ENCODE measurements at regions not wholly inside any gene's neighbourhood (a gene's known extent, or its start where the extent isn't known, plus 50 kb on each side); places are given as distances from the start of the nearest gene placed in this dataset.

- no peak for DNase-seq (ENCODE audit: low read depth)
Observed at GRCh38 chr4:14883166-14883565, 119.1 kb upstream of the CPEB2 start.

GRCh38 chr4:14883661-14884060 is 118.6 kb upstream of the CPEB2 start:
- DNase-seq (ENCODE audit: low read depth) = no peak

GRCh38 chr4:14887842-14888433 is 114.3 kb upstream of the CPEB2 start:
- DNase-seq (ENCODE audit: low read depth) = no peak

- no peak for DNase-seq (ENCODE audit: low read depth)
Observed at GRCh38 chr4:14888790-14889572, 113.3 kb upstream of the CPEB2 start.

- no peak for DNase-seq (ENCODE audit: low read depth)
Observed at GRCh38 chr4:14892563-14892962, 109.7 kb upstream of the CPEB2 start.

GRCh38 chr4:14893713-14894112 is 108.6 kb upstream of the CPEB2 start:
- DNase-seq (ENCODE audit: low read depth) = no peak

GRCh38 chr4:14894392-14895292 is 107.6 kb upstream of the CPEB2 start:
- DNase-seq (ENCODE audit: low read depth) = no peak

GRCh38 chr4:14896656-14897175 is 105.6 kb upstream of the CPEB2 start:
- DNase-seq (ENCODE audit: low read depth) = no peak

GRCh38 chr4:14897217-14897616 is 105.1 kb upstream of the CPEB2 start:
- DNase-seq (ENCODE audit: low read depth) = no peak

GRCh38 chr4:14898989-14899388 is 103.3 kb upstream of the CPEB2 start:
- no peak for DNase-seq (ENCODE audit: low read depth)

- DNase-seq (ENCODE audit: low read depth) = no peak
Observed at GRCh38 chr4:14902342-14902741, 99.9 kb upstream of the CPEB2 start.

GRCh38 chr4:14903321-14903720 is 99.0 kb upstream of the CPEB2 start:
- DNase-seq (ENCODE audit: low read depth) = no peak

- DNase-seq (ENCODE audit: low read depth) = no peak
Observed at GRCh38 chr4:14906805-14907204, 95.5 kb upstream of the CPEB2 start.

- no peak for DNase-seq (ENCODE audit: low read depth)
Observed at GRCh38 chr4:14908635-14909034, 93.6 kb upstream of the CPEB2 start.

- no peak for DNase-seq (ENCODE audit: low read depth)
Observed at GRCh38 chr4:14910411-14910810, 91.9 kb upstream of the CPEB2 start.

- DNase-seq (ENCODE audit: low read depth) = no peak
Observed at GRCh38 chr4:14912426-14912825, 89.9 kb upstream of the CPEB2 start.

- no peak for DNase-seq (ENCODE audit: low read depth)
Observed at GRCh38 chr4:14915018-14915417, 87.3 kb upstream of the CPEB2 start.

- no peak for DNase-seq (ENCODE audit: low read depth)
Observed at GRCh38 chr4:14916554-14917297, 85.6 kb upstream of the CPEB2 start.

GRCh38 chr4:14917298-14917633 is 85.0 kb upstream of the CPEB2 start:
- no peak for DNase-seq (ENCODE audit: low read depth)

GRCh38 chr4:14918336-14918735 is 83.9 kb upstream of the CPEB2 start:
- DNase-seq (ENCODE audit: low read depth) = no peak

GRCh38 chr4:14919785-14920184 is 82.5 kb upstream of the CPEB2 start:
- no peak for DNase-seq (ENCODE audit: low read depth)

GRCh38 chr4:14920237-14920636 is 82.0 kb upstream of the CPEB2 start:
- no peak for DNase-seq (ENCODE audit: low read depth)
